SK-N-SH (cell line): ENCODE measurements at regions not wholly inside any gene's neighbourhood (a gene's known extent, or its start where the extent isn't known, plus 50 kb on each side); places are given as distances from the start of the nearest gene placed in this dataset.

Source experiments
- CTCF ChIA-PET: fragments of 300-600, 350-600 bp; formaldehyde crosslinking; extraction: SDS; loops from one replicate; lab custom pipeline; 2021; lab: Yijun Ruan, JAX
- POLR2A ChIA-PET: fragments of 350-600 bp; sonication (Branson Sonifier 250); formaldehyde crosslinking; extraction: SDS; loops from one replicate; lab custom pipeline; 2020; ENCODE audit warnings: antibody characterized with exemption, inconsistent platforms; lab: Yijun Ruan, JAX
- DNase-seq: peaks from one replicate; pipeline ENCODE4 v3.0.0; 2012
- H2AFZ ChIP-seq: fragments of 200-600 bp; sonication (generic); 2 replicates; pipeline ENCODE4 v1.8.1; 2016; ENCODE audit warnings: antibody characterized with exemption, mild to moderate bottlenecking, low read depth
- H3F3A ChIP-seq: fragments of 200-600 bp; sonication (generic); replicated peaks from 2 replicates; pipeline ENCODE3; 2016; ENCODE audit warnings: antibody characterized with exemption, mild to moderate bottlenecking; ENCODE audit not compliant: insufficient read depth
- H3K27ac ChIP-seq, 2 experiments: fragments of 200-500 bp in 1 of 2; fragments of 200-600 bp in 1 of 2; sonication (Bioruptor generic) in 1 of 2; sonication (generic), shearing (Covaris generic) in 1 of 2; 2 replicates each; pipeline versions ENCODE4 v1.5.1 to v1.6.1; 2014 to 2016; ENCODE audit warnings: low read depth in 2 of 2, inconsistent platforms in 1 of 2, low read length in 1 of 2, mild to moderate bottlenecking in 1 of 2, mixed read lengths in 1 of 2
- H3K27me3 ChIP-seq: fragments of 200-600 bp; sonication (generic), shearing (Covaris generic); 2 replicates; pipeline ENCODE4 v1.6.1; 2016; ENCODE audit warnings: mixed run types; ENCODE audit not compliant: insufficient read depth
- H3K36me3 ChIP-seq, 2 experiments: fragments of 200-500 bp in 1 of 2; fragments of 200-600 bp in 1 of 2; sonication (Bioruptor generic) in 1 of 2; sonication (generic) in 1 of 2; replicated peaks in 1 of 2; 2 replicates each; pipeline versions ENCODE3 to v1.5.1; 2014 to 2016; ENCODE audit warnings: low read length in 1 of 2, mild to moderate bottlenecking in 1 of 2; ENCODE audit not compliant: insufficient read depth in 2 of 2, control insufficient read depth in 1 of 2
- H3K4me1 ChIP-seq, 2 experiments: fragments of 200-500 bp in 1 of 2; fragments of 200-600 bp in 1 of 2; sonication (Bioruptor generic) in 1 of 2; sonication (generic), shearing (Covaris generic) in 1 of 2; 2 replicates each; pipeline versions ENCODE4 v1.5.1 to v1.6.1; 2014 to 2016; ENCODE audit warnings: low read depth in 1 of 2, low read length in 1 of 2, mixed run types in 1 of 2; ENCODE audit not compliant: insufficient read depth in 2 of 2, control insufficient read depth in 1 of 2
- H3K4me2 ChIP-seq: fragments of 200-600 bp; sonication (generic), shearing (Covaris generic); 2 replicates; pipeline ENCODE4 v1.6.1; 2017; ENCODE audit warnings: mixed run types
- H3K4me3 ChIP-seq, 2 experiments: fragments of 200-500 bp in 1 of 2; fragments of 200-600 bp in 1 of 2; sonication (Bioruptor generic) in 1 of 2; sonication (generic), shearing (Covaris generic) in 1 of 2; 2 replicates each; pipeline versions ENCODE4 v1.5.1 to v1.8.1; 2014 to 2016; ENCODE audit warnings: low read depth in 2 of 2, inconsistent platforms in 1 of 2, low read length in 1 of 2, mild to moderate bottlenecking in 1 of 2, mixed read lengths in 1 of 2, moderate library complexity in 1 of 2
- H3K79me2 ChIP-seq: fragments of 200-600 bp; sonication (generic); 2 replicates; pipeline ENCODE4 v1.8.1; 2017; ENCODE audit warnings: mild to moderate bottlenecking; ENCODE audit not compliant: insufficient read depth
- H3K9ac ChIP-seq: fragments of 200-600 bp; sonication (generic); 2 replicates; pipeline ENCODE4 v1.6.1; 2017; ENCODE audit warnings: mixed run types
- H3K9me2 ChIP-seq: fragments of 200-600 bp; sonication (generic); 2 replicates; pipeline ENCODE4 v1.6.1; 2017; ENCODE audit warnings: mixed run types
- H3K9me3 ChIP-seq: fragments of 200-600 bp; sonication (generic); 2 replicates; pipeline ENCODE4 v1.6.1; 2017; ENCODE audit warnings: mixed run types, mild to moderate bottlenecking, moderate library complexity
- H4K20me1 ChIP-seq: fragments of 200-600 bp; sonication (generic); 2 replicates; pipeline ENCODE4 v1.6.1; 2017; ENCODE audit warnings: mild to moderate bottlenecking, mixed run types; ENCODE audit not compliant: insufficient read depth
- CHD2 ChIP-seq: fragments of 150-350 bp; IDR thresholded peaks from 2 replicates; pipeline ENCODE4 v1.6.1; 2018; ENCODE audit warnings: low read length; ENCODE audit not compliant: partially characterized antibody
- EP300 ChIP-seq, 2 experiments: IDR thresholded peaks; 2 replicates each; pipeline versions ENCODE4 v1.4.0 to v1.6.1; 2012; ENCODE audit warnings: borderline replicate concordance in 1 of 2, low read depth in 1 of 2, low read length in 1 of 2
- EZH2phosphoT487 ChIP-seq: fragments of 200-600 bp; sonication (generic); IDR thresholded peaks from 2 replicates; pipeline ENCODE4 v1.6.1; 2017; ENCODE audit warnings: low read depth, mixed run types, mild to moderate bottlenecking, antibody characterized with exemption, moderate library complexity, borderline replicate concordance
- FOXJ3 ChIP-seq: sonication (generic); formaldehyde crosslinking; IDR thresholded peaks from 2 replicates; pipeline ENCODE4 v1.5.1; 2020; ENCODE audit warnings: mild to moderate bottlenecking, missing genetic modification reagents
- GABPA ChIP-seq: IDR thresholded peaks from 2 replicates; pipeline ENCODE4 v1.4.0; 2012; ENCODE audit warnings: low read depth, mild to moderate bottlenecking
- GATA2 ChIP-seq: sonication (generic); formaldehyde crosslinking; IDR thresholded peaks from 2 replicates; pipeline ENCODE4 v1.5.0; 2020; ENCODE audit warnings: mild to moderate bottlenecking, missing genetic modification reagents
- JUND ChIP-seq: IDR thresholded peaks from 2 replicates; pipeline ENCODE4 v1.4.0; 2012
- MAX ChIP-seq: IDR thresholded peaks from 2 replicates; pipeline ENCODE4 v1.4.0; 2012; ENCODE audit warnings: low read depth
- POLR2AphosphoS5 ChIP-seq: IDR thresholded peaks from 2 replicates; pipeline ENCODE4 v1.6.1; 2012; ENCODE audit warnings: low read depth, low read length
- RCOR1 ChIP-seq: fragments of 150-350 bp; IDR thresholded peaks from 2 replicates; pipeline ENCODE4 v1.6.1; 2017; ENCODE audit warnings: antibody characterized with exemption, low read length
- SIN3A ChIP-seq: IDR thresholded peaks from 2 replicates; pipeline ENCODE4 v1.6.1; 2012; ENCODE audit warnings: low read depth, mild to moderate bottlenecking, low read length, moderate library complexity, borderline replicate concordance
- TCF12 ChIP-seq: IDR thresholded peaks from 2 replicates; pipeline ENCODE4 v1.4.0; 2012
- TEAD4 ChIP-seq: IDR thresholded peaks from 2 replicates; pipeline ENCODE4 v1.4.0; 2012; ENCODE audit warnings: mild to moderate bottlenecking, borderline replicate concordance; ENCODE audit not compliant: insufficient read depth
- ZBTB33 ChIP-seq: IDR thresholded peaks from 2 replicates; pipeline ENCODE4 v1.4.0; 2012; ENCODE audit warnings: low read depth, borderline replicate concordance
- WGBS: methylation state at CpG from one replicate; pipeline ENCODE4 v1.1.6; 2017; ENCODE audit warnings: low lambda C conversion rate; 5-methylcytosine and 5-hydroxymethylcytosine counted together
- TF ChIP-seq, protein P1 (sequence below): IDR thresholded peaks from 2 replicates; pipeline ENCODE4; 2012
- TF ChIP-seq, protein P2 (sequence below): IDR thresholded peaks from 2 replicates; pipeline ENCODE4 v1.6.1; 2012; ENCODE audit warnings: mild to moderate bottlenecking, low read depth, low read length, moderate library complexity
- TF ChIP-seq, protein P3 (sequence below): fragments of 200-600 bp; sonication (generic); IDR thresholded peaks from 2 replicates; pipeline ENCODE4 v1.6.1; 2017; ENCODE audit warnings: antibody characterized with exemption, mild to moderate bottlenecking, moderate library complexity
- TF ChIP-seq, protein P4 (sequence below): IDR thresholded peaks from 2 replicates; pipeline ENCODE4 v1.4.0; 2012; ENCODE audit warnings: low read depth, borderline replicate concordance

DNA sequence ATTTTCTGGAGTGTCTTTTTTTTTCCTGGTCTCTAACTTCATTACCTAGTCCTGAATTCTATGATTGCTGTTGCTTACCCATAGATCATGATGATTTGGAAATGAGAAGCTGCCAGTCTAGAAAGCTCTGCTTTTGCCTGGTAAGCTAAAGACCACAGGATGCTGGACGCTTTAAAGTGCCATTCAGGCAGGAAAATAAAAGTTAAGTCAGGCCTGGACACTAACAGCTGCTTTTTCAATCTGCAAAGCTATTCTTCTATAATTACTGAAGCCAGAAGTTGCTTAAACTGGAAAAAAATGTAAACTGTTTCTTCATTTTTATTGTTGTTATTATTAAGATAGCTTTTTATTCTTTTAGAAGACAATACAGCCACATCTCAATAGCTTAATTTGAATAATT is 129.8 kb upstream of the SPACA1 start:
- CTCF ChIA-PET, result interaction anchor here (0.9 to 5.4 kb wide), 2 partner anchors 11 to 241 kb away, joined by 3 to 24 read pairs; no protein-coding TSS in a partner anchor
- no peak overlapping the region for H3K4me2 ChIP-seq
- H3K9me3 ChIP-seq, result no peaks in the 10 kb centered on the region
- DNase-seq, result no peak
- no peaks in the 10 kb centered on the region for H3K79me2 ChIP-seq
- 21% methylated on average over 1 of the region's 1 CpG for WGBS
- no peaks in the 10 kb centered on the region for H4K20me1 ChIP-seq
- H3K27ac ChIP-seq, result no peak overlapping the region
- H3K9ac ChIP-seq, result no peak overlapping the region
- H3K36me3 ChIP-seq, result no peaks in the 10 kb centered on the region
- H3K4me3 ChIP-seq, result no peak overlapping the region
- no peaks in the 10 kb centered on the region for H3K9me2 ChIP-seq
- no peaks in the 10 kb centered on the region for H3K27me3 ChIP-seq
- no peak overlapping the region for H2AFZ ChIP-seq
- no peaks in the 10 kb centered on the region; a peak in 1 of 4 replicates for H3K4me1 ChIP-seq
- TF ChIP-seq GATA2 (CRISPR knock-in tag) (no peak), JUND (no peak), TEAD4 (no peak), EZH2phosphoT487 (no peak), POLR2AphosphoS5 (no peak), EP300 (IDR thresholded peaks at IDR 0.05; ENCODE audit: borderline replicate concordance in 1 of 2, low read depth in 1 of 2, low read length in 1 of 2) (no peak)
- TF ChIP-seq, protein P1, sequence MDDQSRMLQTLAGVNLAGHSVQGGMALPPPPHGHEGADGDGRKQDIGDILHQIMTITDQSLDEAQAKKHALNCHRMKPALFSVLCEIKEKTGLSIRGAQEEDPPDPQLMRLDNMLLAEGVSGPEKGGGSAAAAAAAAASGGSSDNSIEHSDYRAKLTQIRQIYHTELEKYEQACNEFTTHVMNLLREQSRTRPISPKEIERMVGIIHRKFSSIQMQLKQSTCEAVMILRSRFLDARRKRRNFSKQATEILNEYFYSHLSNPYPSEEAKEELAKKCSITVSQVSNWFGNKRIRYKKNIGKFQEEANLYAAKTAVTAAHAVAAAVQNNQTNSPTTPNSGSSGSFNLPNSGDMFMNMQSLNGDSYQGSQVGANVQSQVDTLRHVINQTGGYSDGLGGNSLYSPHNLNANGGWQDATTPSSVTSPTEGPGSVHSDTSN, result no peak
- TF ChIP-seq, protein P2, sequence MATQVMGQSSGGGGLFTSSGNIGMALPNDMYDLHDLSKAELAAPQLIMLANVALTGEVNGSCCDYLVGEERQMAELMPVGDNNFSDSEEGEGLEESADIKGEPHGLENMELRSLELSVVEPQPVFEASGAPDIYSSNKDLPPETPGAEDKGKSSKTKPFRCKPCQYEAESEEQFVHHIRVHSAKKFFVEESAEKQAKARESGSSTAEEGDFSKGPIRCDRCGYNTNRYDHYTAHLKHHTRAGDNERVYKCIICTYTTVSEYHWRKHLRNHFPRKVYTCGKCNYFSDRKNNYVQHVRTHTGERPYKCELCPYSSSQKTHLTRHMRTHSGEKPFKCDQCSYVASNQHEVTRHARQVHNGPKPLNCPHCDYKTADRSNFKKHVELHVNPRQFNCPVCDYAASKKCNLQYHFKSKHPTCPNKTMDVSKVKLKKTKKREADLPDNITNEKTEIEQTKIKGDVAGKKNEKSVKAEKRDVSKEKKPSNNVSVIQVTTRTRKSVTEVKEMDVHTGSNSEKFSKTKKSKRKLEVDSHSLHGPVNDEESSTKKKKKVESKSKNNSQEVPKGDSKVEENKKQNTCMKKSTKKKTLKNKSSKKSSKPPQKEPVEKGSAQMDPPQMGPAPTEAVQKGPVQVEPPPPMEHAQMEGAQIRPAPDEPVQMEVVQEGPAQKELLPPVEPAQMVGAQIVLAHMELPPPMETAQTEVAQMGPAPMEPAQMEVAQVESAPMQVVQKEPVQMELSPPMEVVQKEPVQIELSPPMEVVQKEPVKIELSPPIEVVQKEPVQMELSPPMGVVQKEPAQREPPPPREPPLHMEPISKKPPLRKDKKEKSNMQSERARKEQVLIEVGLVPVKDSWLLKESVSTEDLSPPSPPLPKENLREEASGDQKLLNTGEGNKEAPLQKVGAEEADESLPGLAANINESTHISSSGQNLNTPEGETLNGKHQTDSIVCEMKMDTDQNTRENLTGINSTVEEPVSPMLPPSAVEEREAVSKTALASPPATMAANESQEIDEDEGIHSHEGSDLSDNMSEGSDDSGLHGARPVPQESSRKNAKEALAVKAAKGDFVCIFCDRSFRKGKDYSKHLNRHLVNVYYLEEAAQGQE, result no peak
- TF ChIP-seq, protein P3, sequence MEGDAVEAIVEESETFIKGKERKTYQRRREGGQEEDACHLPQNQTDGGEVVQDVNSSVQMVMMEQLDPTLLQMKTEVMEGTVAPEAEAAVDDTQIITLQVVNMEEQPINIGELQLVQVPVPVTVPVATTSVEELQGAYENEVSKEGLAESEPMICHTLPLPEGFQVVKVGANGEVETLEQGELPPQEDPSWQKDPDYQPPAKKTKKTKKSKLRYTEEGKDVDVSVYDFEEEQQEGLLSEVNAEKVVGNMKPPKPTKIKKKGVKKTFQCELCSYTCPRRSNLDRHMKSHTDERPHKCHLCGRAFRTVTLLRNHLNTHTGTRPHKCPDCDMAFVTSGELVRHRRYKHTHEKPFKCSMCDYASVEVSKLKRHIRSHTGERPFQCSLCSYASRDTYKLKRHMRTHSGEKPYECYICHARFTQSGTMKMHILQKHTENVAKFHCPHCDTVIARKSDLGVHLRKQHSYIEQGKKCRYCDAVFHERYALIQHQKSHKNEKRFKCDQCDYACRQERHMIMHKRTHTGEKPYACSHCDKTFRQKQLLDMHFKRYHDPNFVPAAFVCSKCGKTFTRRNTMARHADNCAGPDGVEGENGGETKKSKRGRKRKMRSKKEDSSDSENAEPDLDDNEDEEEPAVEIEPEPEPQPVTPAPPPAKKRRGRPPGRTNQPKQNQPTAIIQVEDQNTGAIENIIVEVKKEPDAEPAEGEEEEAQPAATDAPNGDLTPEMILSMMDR, result no peak
- H3F3A ChIP-seq, result no peaks in the 10 kb centered on the region
- POLR2A ChIA-PET, result no interaction called here

GRCh38 chr6:87916446-87916845 is 131.2 kb upstream of the SPACA1 start:
- Histone ChIP-seq H3K9me2 (no peaks in the 10 kb centered on the region), H3K27me3 (no peaks in the 10 kb centered on the region), H3K9ac (no peak overlapping the region), H3F3A (no peaks in the 10 kb centered on the region), H2AFZ (no peak overlapping the region), H3K27ac (no peak overlapping the region), H3K4me3 (no peak overlapping the region), H4K20me1 (no peaks in the 10 kb centered on the region), H3K79me2 (no peaks in the 10 kb centered on the region), H3K36me3 (no peaks in the 10 kb centered on the region), H3K4me1 (no peaks in the 10 kb centered on the region), H3K9me3 (no peaks in the 10 kb centered on the region), H3K4me2 (no peak overlapping the region)
- DNase-seq, result no peak
- POLR2A ChIA-PET, result no interaction called here
- WGBS, result 54% methylated on average over 1 of the region's 1 CpG
- CTCF ChIA-PET, result interaction anchor here (0.6 to 5.4 kb wide), 2 partner anchors 12 to 954 kb away, joined by 3 to 24 read pairs; no protein-coding TSS in a partner anchor
- TF ChIP-seq CHD2 (no peak), MAX (no peak), TEAD4 (no peak), ZBTB33 (no peak), FOXJ3 (no peak), RCOR1 (no peak), SIN3A (no peak), JUND (no peak), POLR2AphosphoS5 (no peak), TCF12 (no peak), GABPA (no peak)
- TF ChIP-seq, protein P4, sequence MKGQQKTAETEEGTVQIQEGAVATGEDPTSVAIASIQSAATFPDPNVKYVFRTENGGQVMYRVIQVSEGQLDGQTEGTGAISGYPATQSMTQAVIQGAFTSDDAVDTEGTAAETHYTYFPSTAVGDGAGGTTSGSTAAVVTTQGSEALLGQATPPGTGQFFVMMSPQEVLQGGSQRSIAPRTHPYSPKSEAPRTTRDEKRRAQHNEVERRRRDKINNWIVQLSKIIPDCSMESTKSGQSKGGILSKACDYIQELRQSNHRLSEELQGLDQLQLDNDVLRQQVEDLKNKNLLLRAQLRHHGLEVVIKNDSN, result no peak
